ENCODE measurements at regions not wholly inside any gene's neighbourhood (a gene's known extent, or its start where the extent isn't known, plus 50 kb on each side); places are given as distances from the start of the nearest gene placed in this dataset.

- peaks cover 12% of the 10 kb centered on the region in 2 donors for H3K9me3 Mint-ChIP-seq
- Histone ChIP-seq H3K4me1 (ENCODE audit: control insufficient read depth, insufficient read depth, low read length) (no peaks in the 10 kb centered on the region), H3K27ac (ENCODE audit: low read length) (no peak overlapping the region), H3K4me3 (ENCODE audit: low read length) (no peak overlapping the region), H3K36me3 (ENCODE audit: control insufficient read depth, insufficient read depth, low read length) (no peaks in the 10 kb centered on the region), H3K9me3 (ENCODE audit: control insufficient read depth, insufficient read depth, low read length) (no peaks in the 10 kb centered on the region), H3K27me3 (ENCODE audit: control insufficient read depth, insufficient read depth, low read length) (no peaks in the 10 kb centered on the region)
- ATAC-seq (no peak), DNase-seq (no peak)
- H3K27me3 Mint-ChIP-seq (ENCODE audit: low read depth in 2 of 2): no peaks in the 10 kb centered on the region
- peaks cover 7% of the 10 kb centered on the region for H3K36me3 Mint-ChIP-seq
- no peak overlapping the region for H3K4me3 Mint-ChIP-seq
- H3K27ac Mint-ChIP-seq: no peak overlapping the region
- H3K4me1 Mint-ChIP-seq: no peaks in the 10 kb centered on the region
- TF ChIP-seq CTCF (IDR thresholded peaks at IDR 0.05): no peak
- intact Hi-C loops (cut with micrococcal nuclease): no loop called here
- WGBS (ENCODE audit: insufficient coverage): 83% methylated on average over 6 of the region's 6 CpGs
Measured at GRCh38 chr10:57759777-57760176, 507.9 kb downstream of the IPMK start.

- Mint-ChIP-seq H3K27me3 (ENCODE audit: low read depth in 2 of 2) (no peaks in the 10 kb centered on the region), H3K9me3 (peaks cover 14 to 24% of the 10 kb centered on the region in 2 donors), H3K36me3 (peaks cover 7% of the 10 kb centered on the region), H3K4me1 (no peaks in the 10 kb centered on the region), H3K4me3 (no peak overlapping the region), H3K27ac (no peak overlapping the region)
- Histone ChIP-seq H3K4me1 (ENCODE audit: control insufficient read depth, insufficient read depth, low read length) (no peaks in the 10 kb centered on the region), H3K4me3 (ENCODE audit: low read length) (no peak overlapping the region), H3K36me3 (ENCODE audit: control insufficient read depth, insufficient read depth, low read length) (no peaks in the 10 kb centered on the region), H3K27ac (ENCODE audit: low read length) (no peak overlapping the region), H3K27me3 (ENCODE audit: control insufficient read depth, insufficient read depth, low read length) (no peaks in the 10 kb centered on the region), H3K9me3 (ENCODE audit: control insufficient read depth, insufficient read depth, low read length) (peaks cover 4% of the 10 kb centered on the region)
- no peak for DNase-seq
- intact Hi-C loops (cut with micrococcal nuclease): no loop called here
- no peak for ATAC-seq
- no peak for TF ChIP-seq CTCF (IDR thresholded peaks at IDR 0.05)
- WGBS (ENCODE audit: insufficient coverage): 91% methylated on average over 4 of the region's 4 CpGs
Measured at GRCh38 chr10:57754803-57755202, 512.9 kb downstream of the IPMK start.

- Histone ChIP-seq H3K27me3 (ENCODE audit: control insufficient read depth, insufficient read depth, low read length) (no peaks in the 10 kb centered on the region), H3K9me3 (ENCODE audit: control insufficient read depth, insufficient read depth, low read length) (no peaks in the 10 kb centered on the region), H3K36me3 (ENCODE audit: control insufficient read depth, insufficient read depth, low read length) (no peaks in the 10 kb centered on the region), H3K27ac (ENCODE audit: low read length) (no peak overlapping the region), H3K4me3 (ENCODE audit: low read length) (no peak overlapping the region), H3K4me1 (ENCODE audit: control insufficient read depth, insufficient read depth, low read length) (no peaks in the 10 kb centered on the region)
- peaks cover 10 to 14% of the 10 kb centered on the region in 2 donors for H3K9me3 Mint-ChIP-seq
- no peaks in the 10 kb centered on the region for H3K4me1 Mint-ChIP-seq
- no CpG with 5 or more reads among the region's 1 CpG for WGBS (ENCODE audit: insufficient coverage)
- no peak overlapping the region for H3K27ac Mint-ChIP-seq
- no peak for ATAC-seq
- DNase-seq: no peak
- H3K4me3 Mint-ChIP-seq: no peak overlapping the region
- intact Hi-C loops (cut with micrococcal nuclease): no loop called here
- H3K36me3 Mint-ChIP-seq: no peaks in the 10 kb centered on the region
- TF ChIP-seq CTCF (IDR thresholded peaks at IDR 0.05): no peak
- no peaks in the 10 kb centered on the region for H3K27me3 Mint-ChIP-seq (ENCODE audit: low read depth in 2 of 2)
Measured at GRCh38 chr10:57743711-57744110, 524.0 kb downstream of the IPMK start.

- H3K9me3 Mint-ChIP-seq: peaks cover 11 to 13% of the 10 kb centered on the region in 2 donors
- H3K4me1 Mint-ChIP-seq: no peaks in the 10 kb centered on the region
- WGBS (ENCODE audit: insufficient coverage): 95% methylated on average over 2 of the region's 3 CpGs
- DNase-seq: no peak
- TF ChIP-seq CTCF (IDR thresholded peaks at IDR 0.05): no peak
- no peaks in the 10 kb centered on the region for H3K27me3 ChIP-seq (ENCODE audit: control insufficient read depth, insufficient read depth, low read length)
- H3K36me3 Mint-ChIP-seq: no peaks in the 10 kb centered on the region
- no peak for ATAC-seq
- no peaks in the 10 kb centered on the region for H3K27me3 Mint-ChIP-seq (ENCODE audit: low read depth in 2 of 2)
- H3K4me3 Mint-ChIP-seq: no peak overlapping the region
- H3K4me3 ChIP-seq (ENCODE audit: low read length): no peak overlapping the region
- intact Hi-C loops (cut with micrococcal nuclease): no loop called here
- peaks cover 6% of the 10 kb centered on the region for H3K9me3 ChIP-seq (ENCODE audit: control insufficient read depth, insufficient read depth, low read length)
- no peak overlapping the region for H3K27ac ChIP-seq (ENCODE audit: low read length)
- H3K27ac Mint-ChIP-seq: no peak overlapping the region
- H3K36me3 ChIP-seq (ENCODE audit: control insufficient read depth, insufficient read depth, low read length): no peaks in the 10 kb centered on the region
- no peaks in the 10 kb centered on the region for H3K4me1 ChIP-seq (ENCODE audit: control insufficient read depth, insufficient read depth, low read length)
Measured at GRCh38 chr10:57741751-57742150, 525.9 kb downstream of the IPMK start.
